ENCODE measurements at regions not wholly inside any gene's neighbourhood (a gene's known extent, or its start where the extent isn't known, plus 50 kb on each side); places are given as distances from the start of the nearest gene placed in this dataset.
A peak's percentile ranks its signal among the peaks of the same experiment; 100 is the strongest.

DNA sequence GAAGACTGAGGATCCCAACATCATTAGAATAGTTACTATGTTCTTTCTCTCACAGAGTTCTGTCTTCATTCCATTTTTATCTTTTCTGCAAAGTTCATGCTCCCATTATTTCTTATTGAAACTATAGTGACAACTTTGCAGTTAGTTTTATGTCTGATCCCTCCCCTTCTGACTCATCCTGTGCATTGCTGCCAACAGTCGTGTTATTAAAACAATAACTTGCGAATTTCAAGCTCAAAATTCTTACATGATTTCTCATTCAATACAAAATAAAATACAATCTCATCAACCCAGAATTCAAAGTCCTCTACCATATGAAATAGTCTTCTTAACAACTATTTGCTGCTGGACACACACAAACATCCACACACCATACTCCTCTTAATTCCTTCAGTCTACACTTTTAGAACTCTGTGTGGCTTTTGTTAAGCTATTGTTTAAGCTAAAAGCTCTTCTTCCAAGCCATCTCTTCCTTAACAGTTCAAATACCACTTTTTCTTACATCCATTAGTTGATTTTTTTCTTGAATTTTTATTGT is 261.4 kb upstream of the IRAK1BP1 start:
- no peak overlapping the region for H3K4me3 ChIP-seq (ENCODE audit: low read depth, low read length)
- TF ChIP-seq, protein P1, sequence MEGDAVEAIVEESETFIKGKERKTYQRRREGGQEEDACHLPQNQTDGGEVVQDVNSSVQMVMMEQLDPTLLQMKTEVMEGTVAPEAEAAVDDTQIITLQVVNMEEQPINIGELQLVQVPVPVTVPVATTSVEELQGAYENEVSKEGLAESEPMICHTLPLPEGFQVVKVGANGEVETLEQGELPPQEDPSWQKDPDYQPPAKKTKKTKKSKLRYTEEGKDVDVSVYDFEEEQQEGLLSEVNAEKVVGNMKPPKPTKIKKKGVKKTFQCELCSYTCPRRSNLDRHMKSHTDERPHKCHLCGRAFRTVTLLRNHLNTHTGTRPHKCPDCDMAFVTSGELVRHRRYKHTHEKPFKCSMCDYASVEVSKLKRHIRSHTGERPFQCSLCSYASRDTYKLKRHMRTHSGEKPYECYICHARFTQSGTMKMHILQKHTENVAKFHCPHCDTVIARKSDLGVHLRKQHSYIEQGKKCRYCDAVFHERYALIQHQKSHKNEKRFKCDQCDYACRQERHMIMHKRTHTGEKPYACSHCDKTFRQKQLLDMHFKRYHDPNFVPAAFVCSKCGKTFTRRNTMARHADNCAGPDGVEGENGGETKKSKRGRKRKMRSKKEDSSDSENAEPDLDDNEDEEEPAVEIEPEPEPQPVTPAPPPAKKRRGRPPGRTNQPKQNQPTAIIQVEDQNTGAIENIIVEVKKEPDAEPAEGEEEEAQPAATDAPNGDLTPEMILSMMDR (IDR thresholded peaks at IDR 0.05; ENCODE audit: borderline replicate concordance, insufficient read depth, low read depth, low read length): no peak

DNA sequence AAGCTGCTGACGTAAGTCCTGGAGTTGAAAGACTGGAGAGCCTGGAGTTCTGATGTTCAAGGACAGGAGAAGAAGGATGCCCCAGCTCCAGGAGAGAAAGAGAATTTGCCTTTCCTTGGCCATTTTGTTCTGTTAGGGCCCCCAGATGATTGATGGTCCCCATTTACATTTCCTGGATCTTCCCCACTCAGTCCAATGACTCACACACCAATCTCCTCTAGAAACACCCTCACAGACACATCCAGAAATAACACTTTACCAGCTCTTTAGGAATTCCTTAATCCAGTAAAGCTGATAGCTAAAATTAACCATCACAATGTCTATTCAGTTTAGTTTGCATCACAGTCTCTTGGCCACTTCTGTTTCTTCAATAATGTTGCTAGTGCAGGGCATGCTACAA is 260.2 kb upstream of the IRAK1BP1 start:
- TF ChIP-seq, protein P1 (IDR thresholded peaks at IDR 0.05; ENCODE audit: borderline replicate concordance, insufficient read depth, low read depth, low read length): no peak
- no peak overlapping the region for H3K4me3 ChIP-seq (ENCODE audit: low read depth, low read length)

DNA sequence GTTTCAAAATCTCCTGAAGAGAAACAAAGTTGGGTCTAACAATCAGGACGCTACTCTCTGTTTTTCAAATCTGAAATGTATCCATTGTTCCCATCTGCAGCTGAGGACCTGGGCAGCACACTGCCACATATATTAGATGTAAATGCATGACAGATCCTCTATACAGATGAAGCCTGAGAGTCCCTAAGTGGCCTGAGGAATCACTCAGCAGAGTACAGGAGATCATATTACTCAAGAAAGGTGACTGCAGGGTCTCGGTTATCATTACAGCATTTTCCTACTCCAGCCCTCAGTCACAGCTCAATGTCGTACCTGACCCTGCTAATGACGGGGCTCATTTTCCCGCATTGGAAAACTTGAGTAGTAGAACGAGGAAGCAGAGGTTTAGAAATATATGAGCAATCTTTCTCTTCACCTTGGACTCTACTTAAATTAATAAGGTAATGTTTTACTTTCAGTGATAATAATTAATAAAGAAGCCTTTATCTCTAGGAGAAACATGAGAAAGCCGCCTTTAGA is 256.2 kb upstream of the IRAK1BP1 start:
- TF ChIP-seq, protein P1 (IDR thresholded peaks at IDR 0.05; ENCODE audit: borderline replicate concordance, insufficient read depth, low read depth, low read length): no peak
- H3K4me3 ChIP-seq (ENCODE audit: low read depth, low read length): no peak overlapping the region

DNA sequence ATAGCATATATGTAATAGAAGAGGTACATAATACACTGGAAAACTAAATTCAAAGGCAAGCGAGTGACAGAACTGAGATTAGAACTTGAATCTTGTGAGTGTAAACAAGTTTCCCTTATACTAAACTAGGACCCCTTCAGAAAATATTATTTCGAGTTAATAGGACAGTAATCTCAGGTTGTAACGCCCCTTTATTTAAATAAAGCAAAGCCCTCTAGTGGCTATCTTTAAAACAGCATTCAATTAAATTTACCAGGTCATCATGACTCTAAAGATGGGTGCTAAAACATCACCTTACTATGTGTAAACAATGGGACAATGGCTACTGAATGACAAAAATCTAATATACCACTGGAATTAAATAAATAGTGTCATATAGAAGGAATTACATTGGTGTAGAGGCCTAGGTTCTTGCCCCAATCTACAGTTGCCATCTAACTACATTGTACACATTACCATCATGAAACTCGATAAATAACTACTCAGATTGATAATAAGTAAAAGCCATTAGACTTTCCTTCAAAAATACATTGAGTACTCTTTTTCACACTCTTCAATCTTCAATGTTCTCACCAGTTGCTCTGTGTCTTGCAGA is 255.4 kb upstream of the IRAK1BP1 start:
- no peak overlapping the region for H3K4me3 ChIP-seq (ENCODE audit: low read depth, low read length)
- TF ChIP-seq, protein P1 (IDR thresholded peaks at IDR 0.05; ENCODE audit: borderline replicate concordance, insufficient read depth, low read depth, low read length): peak; percentile 24; the same call in 1 of the 2 replicates

DNA sequence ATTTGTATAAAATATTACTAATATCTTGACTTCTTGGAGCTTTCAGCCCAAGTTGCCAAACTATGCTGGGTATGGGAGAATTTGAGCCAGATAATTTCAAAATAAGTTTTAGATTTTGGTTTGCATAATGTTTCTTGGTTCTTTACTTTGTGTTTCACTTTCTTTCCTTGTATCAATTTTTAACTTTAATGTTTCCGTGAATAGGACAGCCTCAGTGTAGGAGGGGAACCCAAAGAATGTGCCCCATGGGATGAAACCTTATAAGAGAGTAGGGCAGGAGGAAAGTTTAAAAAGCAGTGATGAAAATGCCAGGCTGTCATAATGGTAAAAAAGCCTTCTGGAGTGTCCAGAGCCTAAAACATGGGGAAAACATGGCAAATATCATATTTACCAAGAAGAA is 252.4 kb upstream of the IRAK1BP1 start:
- no peak overlapping the region for H3K4me3 ChIP-seq (ENCODE audit: low read depth, low read length)
- TF ChIP-seq, protein P1 (IDR thresholded peaks at IDR 0.05; ENCODE audit: borderline replicate concordance, insufficient read depth, low read depth, low read length): no peak

DNA sequence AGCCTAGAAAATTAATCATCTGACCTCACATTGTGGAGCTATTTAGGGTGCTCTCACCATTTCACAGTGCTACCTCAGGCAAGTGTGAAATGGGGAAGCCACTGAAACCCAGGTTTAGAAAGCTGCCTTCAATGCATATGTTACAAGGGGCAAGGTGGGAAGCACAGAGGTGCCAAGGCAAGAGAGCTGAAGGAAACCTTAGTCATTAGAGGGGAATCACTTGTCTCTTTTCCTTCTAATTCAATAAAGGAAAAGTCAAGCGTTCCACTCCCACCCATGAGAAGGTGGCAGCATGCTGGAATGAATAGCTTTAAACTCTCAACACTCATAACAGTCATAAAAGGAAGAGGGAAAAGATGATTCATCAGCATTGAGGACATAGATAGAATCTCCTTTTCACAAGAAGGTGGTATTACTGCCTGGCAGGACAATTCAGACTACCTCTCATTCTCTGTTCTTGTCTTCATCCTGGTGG is 251.9 kb upstream of the IRAK1BP1 start:
- TF ChIP-seq, protein P1 (IDR thresholded peaks at IDR 0.05; ENCODE audit: borderline replicate concordance, insufficient read depth, low read depth, low read length): no peak
- no peak overlapping the region for H3K4me3 ChIP-seq (ENCODE audit: low read depth, low read length)

DNA sequence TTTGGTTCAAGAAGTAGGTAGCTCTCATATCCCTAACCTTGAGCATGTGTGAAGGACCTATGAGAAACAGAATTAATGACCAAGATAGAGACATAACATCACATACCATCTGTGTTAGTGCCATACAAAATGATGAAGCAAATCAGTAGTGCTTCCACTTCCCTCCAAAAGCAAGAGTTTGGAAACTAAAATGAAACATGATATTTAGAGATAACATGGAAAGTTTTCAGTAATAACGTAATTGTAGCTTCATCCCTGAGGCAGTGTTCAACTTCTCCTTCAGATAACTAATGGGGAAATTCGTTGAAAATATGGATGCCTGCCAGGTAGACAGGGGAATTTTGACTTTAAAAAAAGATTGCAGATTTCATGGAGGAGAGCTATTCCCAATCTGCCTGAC is 248.4 kb upstream of the IRAK1BP1 start:
- H3K4me3 ChIP-seq (ENCODE audit: low read depth, low read length): no peak overlapping the region
- TF ChIP-seq, protein P1 (IDR thresholded peaks at IDR 0.05; ENCODE audit: borderline replicate concordance, insufficient read depth, low read depth, low read length): no peak
